Neural progenitor cell (in vitro differentiated cells): ENCODE measurements at regions not wholly inside any gene's neighbourhood (a gene's known extent, or its start where the extent isn't known, plus 50 kb on each side); places are given as distances from the start of the nearest gene placed in this dataset.
"Not testable (repeated sequence)": the region's sequence is repeated elsewhere in the genome, so short reads cannot be mapped to it uniquely, and the experiment has no call there.

Experiments used
- CTCF ChIP-seq: fragments of 200-600 bp; sonication (generic); IDR thresholded peaks from 2 replicates; pipeline ENCODE4 v1.5.1; 2017; ENCODE audit warnings: antibody characterized with exemption, mild to moderate bottlenecking
- EZH2 ChIP-seq: fragments of 200-600 bp; sonication (generic); IDR thresholded peaks from 2 replicates; pipeline ENCODE4 v1.6.1; 2017; ENCODE audit warnings: antibody characterized with exemption, mild to moderate bottlenecking, moderate library complexity
- EZH2phosphoT487 ChIP-seq: fragments of 200-600 bp; sonication (generic); IDR thresholded peaks from 2 replicates; pipeline ENCODE4 v1.6.1; 2017; ENCODE audit warnings: antibody characterized with exemption

GRCh38 chr3:3646103-3646844 lies 153.0 kb upstream of the LRRN1 start:
- TF ChIP-seq CTCF, EZH2phosphoT487, EZH2: not testable (repeated sequence)
